Medulla oblongata (tissue), 1 donor: ENCODE measurements at regions not wholly inside any gene's neighbourhood (a gene's known extent, or its start where the extent isn't known, plus 50 kb on each side); places are given as distances from the start of the nearest gene placed in this dataset.
"Not testable (repeated sequence)": the region's sequence is repeated elsewhere in the genome, so short reads cannot be mapped to it uniquely, and the experiment has no call there.

Experiments
- DNase-seq: peaks from one replicate; pipeline ENCODE4 v3.0.0-alpha.2; 2015; ENCODE audit errors: extremely low spot score

- DNase-seq: no peak
Observed at GRCh38 chr6:91080871-91081270, 494.0 kb upstream of the MAP3K7 start.

- no peak for DNase-seq
Observed at GRCh38 chr6:91079969-91080368, 493.1 kb upstream of the MAP3K7 start.

DNA sequence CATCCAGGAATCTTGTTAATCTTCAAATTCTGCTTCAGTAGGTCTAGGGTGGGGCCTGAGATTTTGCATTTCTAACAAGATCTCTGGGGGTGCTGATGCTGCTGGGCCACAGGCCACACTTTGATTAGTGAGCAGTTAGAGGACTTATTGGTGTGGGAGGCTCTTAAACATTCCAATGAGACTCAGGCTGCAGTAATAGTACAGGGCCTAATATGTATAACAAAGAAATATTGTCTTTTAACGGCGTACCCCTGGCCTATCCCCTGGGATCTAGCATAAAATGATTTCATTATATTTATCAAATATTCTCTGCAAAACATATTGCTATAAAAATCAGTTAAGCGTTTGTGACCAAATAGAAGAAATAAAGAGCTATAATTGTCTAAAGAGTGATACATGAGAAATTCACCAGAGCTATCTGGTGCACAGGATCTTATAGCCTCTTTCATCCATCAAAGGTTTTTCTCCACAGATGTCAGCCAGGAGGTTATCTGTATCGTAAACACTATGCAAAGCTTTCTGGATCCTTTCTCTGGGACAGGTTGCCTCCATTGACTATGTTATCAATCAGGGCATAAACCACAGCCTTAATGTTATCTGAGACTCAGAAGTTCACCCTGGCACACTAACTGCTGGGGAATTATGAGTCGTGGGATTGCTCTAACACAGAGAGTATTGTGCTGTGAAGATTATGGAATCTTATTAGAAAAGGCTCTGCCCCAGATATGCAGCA is 488.5 kb upstream of the MAP3K7 start:
- no peak for DNase-seq

GRCh38 chr6:91063362-91063761 is 476.5 kb upstream of the MAP3K7 start:
- DNase-seq: no peak

DNA sequence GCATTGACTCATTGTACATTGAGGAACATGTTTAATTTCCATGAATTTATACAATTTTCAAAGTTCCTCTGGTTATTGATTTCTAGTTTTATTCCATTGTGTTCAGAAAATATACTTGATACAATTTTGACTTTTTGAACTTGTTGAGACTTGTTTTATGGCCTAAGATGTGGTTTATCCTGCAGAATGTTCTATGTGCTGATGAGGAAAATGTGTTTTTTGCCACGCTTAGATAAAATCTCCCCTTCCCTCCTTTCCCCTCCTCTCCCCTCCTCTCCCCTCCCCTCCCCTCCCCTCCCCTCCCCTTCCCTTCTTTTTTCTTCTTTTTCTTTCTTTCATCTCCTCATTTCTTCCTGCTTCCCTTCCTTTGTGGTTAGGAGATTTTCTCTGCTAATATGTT is 470.8 kb upstream of the MAP3K7 start:
- DNase-seq: no peak

- no peak for DNase-seq
Observed at GRCh38 chr6:91055959-91056358, 469.1 kb upstream of the MAP3K7 start.

DNA sequence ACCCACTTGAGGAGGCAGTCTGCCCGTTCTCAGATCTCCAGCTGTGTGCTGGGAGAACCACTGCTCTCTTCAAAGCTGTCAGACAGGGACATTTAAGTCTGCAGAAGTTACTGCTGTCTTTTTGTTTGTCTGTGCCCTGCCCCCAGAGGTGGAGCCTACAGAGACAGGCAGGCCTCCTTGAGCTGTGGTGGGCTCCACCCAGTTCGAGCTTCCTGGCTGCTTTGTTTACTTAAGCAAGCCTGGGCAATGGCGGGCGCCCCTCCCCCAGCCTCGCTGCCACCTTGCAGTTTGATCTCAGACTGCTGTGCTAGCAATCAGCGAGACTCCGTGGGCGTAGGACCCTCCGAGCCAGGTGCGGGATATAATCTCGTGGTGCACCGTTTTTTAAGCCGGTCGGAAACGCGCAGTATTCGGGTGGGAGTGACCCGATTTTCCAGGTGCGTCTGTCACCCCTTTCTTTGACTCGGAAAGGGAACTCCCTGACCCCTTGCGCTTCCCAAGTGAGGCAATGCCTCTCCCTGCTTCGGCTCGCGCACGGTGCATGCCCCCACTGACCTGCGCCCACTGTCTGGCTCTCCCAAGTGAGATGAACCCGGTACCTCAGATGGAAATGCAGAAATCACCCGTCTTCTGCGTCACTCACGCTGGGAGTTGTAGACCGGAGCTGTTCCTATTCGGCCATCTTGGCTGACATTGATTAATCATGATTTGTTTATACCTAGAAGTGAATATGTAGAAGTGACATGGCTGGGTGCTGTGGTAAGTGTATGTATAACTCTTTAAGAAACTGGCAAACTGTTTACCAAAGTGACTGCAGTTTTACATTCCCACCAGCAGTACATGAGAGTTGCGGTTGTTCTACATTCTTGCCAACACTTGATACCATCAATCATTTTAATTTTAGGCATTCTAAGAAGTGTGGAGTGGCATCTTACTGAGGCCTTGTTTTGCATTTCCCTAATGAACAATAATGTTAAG is 465.9 kb upstream of the MAP3K7 start:
- DNase-seq: not testable (repeated sequence)

- no peak for DNase-seq
Observed at GRCh38 chr6:91045161-91045560, 458.3 kb upstream of the MAP3K7 start.

DNA sequence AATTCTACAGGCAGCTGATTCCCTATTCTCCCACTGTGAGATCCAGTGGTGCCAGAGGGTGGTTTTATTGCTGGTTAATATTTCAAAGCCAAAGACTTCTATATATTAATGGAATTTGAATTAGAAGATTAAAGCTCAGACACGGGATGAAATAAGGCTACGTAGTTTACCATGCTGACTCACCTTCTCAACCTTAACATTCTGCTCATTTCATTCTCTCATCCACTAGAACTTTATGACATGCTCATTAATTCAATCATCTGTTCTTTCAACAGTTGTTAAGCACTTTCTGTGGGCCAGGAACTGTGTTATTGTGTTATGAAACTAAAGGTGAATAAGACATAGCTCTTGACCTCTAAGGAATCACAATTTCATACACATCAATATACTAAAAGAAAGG is 456.9 kb upstream of the MAP3K7 start:
- DNase-seq: no peak

DNA sequence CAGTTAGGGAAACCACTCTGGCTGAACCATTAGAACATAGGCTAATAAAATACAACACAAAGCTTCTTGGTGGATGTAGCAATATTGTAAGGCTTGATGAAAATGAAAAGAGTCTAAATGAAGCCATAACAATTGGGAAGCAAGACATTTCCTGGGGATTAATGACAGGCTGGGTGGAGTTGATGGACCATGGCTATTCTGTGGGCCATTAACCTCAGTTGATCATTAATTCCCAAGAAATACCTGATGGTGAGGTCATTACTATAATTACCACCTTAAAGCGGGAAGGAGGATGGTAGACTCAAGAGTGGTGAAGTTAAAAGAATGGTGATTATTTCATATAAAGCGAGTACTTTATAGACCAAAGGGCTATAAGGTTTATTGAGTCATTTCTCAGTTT is 455.8 kb upstream of the MAP3K7 start:
- DNase-seq: no peak

- DNase-seq: no peak
Observed at GRCh38 chr6:91033964-91034363, 447.1 kb upstream of the MAP3K7 start.

DNA sequence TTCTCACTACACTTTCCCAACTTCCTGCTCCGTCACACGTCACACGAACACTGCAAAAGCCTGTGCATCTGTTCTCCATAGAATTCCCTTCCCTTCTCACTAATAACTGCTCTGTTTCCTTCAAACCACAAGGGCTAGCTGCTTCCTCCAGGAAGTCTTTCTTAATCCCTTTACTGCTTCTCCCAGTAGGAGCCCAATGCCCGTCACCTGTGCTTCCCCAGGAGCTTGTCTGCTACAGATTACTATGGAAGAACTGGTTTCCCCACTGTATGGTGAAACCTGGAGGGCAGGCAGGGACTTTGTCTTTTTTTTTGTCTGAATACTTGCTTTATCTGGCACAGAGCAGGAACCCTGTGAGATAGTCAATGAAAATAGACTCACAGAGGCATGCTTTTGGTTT is 444.7 kb upstream of the MAP3K7 start:
- DNase-seq: no peak

GRCh38 chr6:91029211-91029610 is 442.3 kb upstream of the MAP3K7 start:
- DNase-seq: peak; percentile 6

GRCh38 chr6:91023529-91023928 is 436.7 kb upstream of the MAP3K7 start:
- no peak for DNase-seq

GRCh38 chr6:91020744-91021143 is 433.9 kb upstream of the MAP3K7 start:
- no peak for DNase-seq

DNA sequence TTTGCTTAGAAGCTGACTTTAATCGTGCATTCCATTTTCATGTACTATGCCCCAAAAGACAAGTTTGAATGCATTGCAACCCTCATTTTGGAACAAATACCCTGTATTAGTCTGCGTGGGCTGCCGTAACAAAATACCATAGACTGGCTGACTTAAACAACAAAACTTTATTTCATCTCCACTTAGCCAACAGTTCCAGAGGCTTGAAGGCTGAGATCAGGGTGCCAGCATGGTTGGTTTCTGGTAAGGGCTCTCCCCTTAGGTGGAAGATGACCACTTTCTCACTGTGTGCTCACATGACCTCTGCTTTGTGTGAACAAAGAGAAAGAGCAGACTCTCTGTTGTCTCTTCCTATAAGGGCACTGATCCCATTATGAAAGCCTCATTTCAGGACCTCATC is 431.7 kb upstream of the MAP3K7 start:
- DNase-seq: no peak

DNA sequence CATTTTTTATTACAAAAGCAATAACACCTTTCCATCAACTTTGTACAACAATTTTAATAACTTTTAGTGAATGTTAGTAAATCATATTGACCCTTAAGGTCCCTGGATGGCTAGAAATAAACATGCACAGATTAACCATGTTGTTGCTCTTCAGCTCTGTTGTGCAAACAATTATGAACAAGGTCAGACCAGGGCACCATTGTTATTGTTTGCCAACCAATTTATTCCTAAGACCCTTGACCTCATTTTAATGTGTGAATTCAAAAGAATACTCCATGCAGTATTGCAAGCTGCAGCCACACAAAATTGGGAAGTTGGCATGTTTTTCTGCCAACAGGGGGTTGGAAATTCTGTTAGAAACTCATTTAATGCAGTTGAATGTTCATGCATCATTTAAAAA is 426.6 kb upstream of the MAP3K7 start:
- no peak for DNase-seq

DNA sequence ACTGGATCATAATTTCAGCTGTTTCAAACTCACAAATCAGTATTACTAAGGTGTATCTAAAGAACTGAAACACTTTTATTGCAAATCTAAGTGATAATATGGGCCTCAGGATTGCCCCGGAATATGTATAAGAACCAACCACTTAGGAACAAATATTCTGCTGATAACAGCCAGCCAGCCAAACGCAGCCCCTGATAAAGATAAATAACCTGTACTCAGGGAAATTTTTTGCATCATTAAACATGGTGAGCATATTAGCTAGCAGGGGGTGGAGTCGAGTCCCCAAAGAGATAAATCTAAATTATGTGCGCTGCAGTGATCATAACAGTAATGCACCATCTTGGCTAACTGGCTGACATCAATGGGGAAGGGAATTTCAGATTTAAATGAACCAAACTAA is 410.2 kb upstream of the MAP3K7 start:
- no peak for DNase-seq

DNA sequence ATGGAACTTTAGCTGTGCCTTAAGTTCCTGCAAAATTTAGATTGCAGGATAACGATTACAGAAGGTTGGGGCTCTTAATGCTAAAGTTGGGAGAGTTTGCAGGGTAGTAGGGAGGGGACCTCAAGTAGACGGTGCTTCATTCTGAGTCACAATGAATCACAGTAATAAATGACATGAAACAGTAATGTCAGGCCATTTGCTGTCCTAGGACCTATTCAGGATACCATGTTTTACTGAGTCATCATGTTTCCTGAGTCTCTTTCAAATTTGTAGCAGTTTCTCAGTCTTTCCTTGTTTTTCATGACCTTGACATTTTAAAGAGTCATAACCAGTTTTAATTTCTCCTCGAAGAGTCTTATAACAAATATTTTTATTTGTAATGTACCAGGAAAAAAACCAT is 406.9 kb upstream of the MAP3K7 start:
- no peak for DNase-seq

- no peak for DNase-seq
Observed at GRCh38 chr6:90989763-90990162, 402.9 kb upstream of the MAP3K7 start.

- no peak for DNase-seq
Observed at GRCh38 chr6:90984066-90984465, 397.2 kb upstream of the MAP3K7 start.

- DNase-seq: no peak
Observed at GRCh38 chr6:90983462-90983861, 396.6 kb upstream of the MAP3K7 start.

GRCh38 chr6:90982581-90982980 is 395.7 kb upstream of the MAP3K7 start:
- DNase-seq: no peak
